ENCODE measurements at regions not wholly inside any gene's neighbourhood (a gene's known extent, or its start where the extent isn't known, plus 50 kb on each side); places are given as distances from the start of the nearest gene placed in this dataset.

GRCh38 chr21:27086186-27086585, 119.3 kb upstream of the ADAMTS5 start:
- Mint-ChIP-seq H3K9me3 (peaks cover 9% of the 10 kb centered on the region), H3K4me3 (no peak overlapping the region), H3K4me1 (no peaks in the 10 kb centered on the region), H3K36me3 (no peaks in the 10 kb centered on the region), H3K27ac (no peak overlapping the region), H3K27me3 (no peaks in the 10 kb centered on the region)
- no peak for DNase-seq (ENCODE audit: low spot score in 2 of 2)
- no peak for ATAC-seq (ENCODE audit: low read depth)

GRCh38 chr21:27085387-27085786, 118.5 kb upstream of the ADAMTS5 start:
- Mint-ChIP-seq H3K27ac (no peak overlapping the region), H3K9me3 (peaks cover 9% of the 10 kb centered on the region), H3K27me3 (no peaks in the 10 kb centered on the region), H3K4me1 (no peaks in the 10 kb centered on the region), H3K36me3 (no peaks in the 10 kb centered on the region), H3K4me3 (no peak overlapping the region)
- DNase-seq (ENCODE audit: low spot score in 2 of 2), result no peak
- no peak for ATAC-seq (ENCODE audit: low read depth)

GRCh38 chr21:27083144-27083543, 116.3 kb upstream of the ADAMTS5 start:
- no peak for ATAC-seq (ENCODE audit: low read depth)
- no peak for DNase-seq (ENCODE audit: low spot score in 2 of 2)
- Mint-ChIP-seq H3K36me3 (no peaks in the 10 kb centered on the region), H3K27ac (no peak overlapping the region), H3K27me3 (no peaks in the 10 kb centered on the region), H3K9me3 (peaks cover 7% of the 10 kb centered on the region), H3K4me3 (no peak overlapping the region), H3K4me1 (no peaks in the 10 kb centered on the region)

GRCh38 chr21:27082431-27083010, 115.6 kb upstream of the ADAMTS5 start:
- H3K9me3 Mint-ChIP-seq, result peaks cover 7% of the 10 kb centered on the region
- no peaks in the 10 kb centered on the region for H3K27me3 Mint-ChIP-seq
- ATAC-seq (ENCODE audit: low read depth) (no peak), DNase-seq (ENCODE audit: low spot score in 2 of 2) (no peak)
- H3K27ac Mint-ChIP-seq, result no peak overlapping the region
- no peaks in the 10 kb centered on the region for H3K36me3 Mint-ChIP-seq
- no peak overlapping the region for H3K4me3 Mint-ChIP-seq
- no peaks in the 10 kb centered on the region for H3K4me1 Mint-ChIP-seq

- ATAC-seq (ENCODE audit: low read depth), result no peak
- Mint-ChIP-seq H3K4me1 (no peaks in the 10 kb centered on the region), H3K36me3 (no peaks in the 10 kb centered on the region), H3K4me3 (no peak overlapping the region), H3K27ac (no peak overlapping the region), H3K9me3 (peaks cover 7% of the 10 kb centered on the region), H3K27me3 (no peaks in the 10 kb centered on the region)
- no peak for DNase-seq (ENCODE audit: low spot score in 2 of 2)
These were observed 112.8 kb upstream of the ADAMTS5 start for GRCh38 chr21:27079636-27080240.

GRCh38 chr21:27078915-27079314, 112.0 kb upstream of the ADAMTS5 start:
- peaks cover 5% of the 10 kb centered on the region for H3K9me3 Mint-ChIP-seq
- H3K27me3 Mint-ChIP-seq, result no peaks in the 10 kb centered on the region
- no peak overlapping the region for H3K4me3 Mint-ChIP-seq
- no peaks in the 10 kb centered on the region for H3K4me1 Mint-ChIP-seq
- no peaks in the 10 kb centered on the region for H3K36me3 Mint-ChIP-seq
- ATAC-seq (ENCODE audit: low read depth), result no peak
- no peak for DNase-seq (ENCODE audit: low spot score in 2 of 2)
- H3K27ac Mint-ChIP-seq, result no peak overlapping the region

GRCh38 chr21:27077501-27077900, 110.6 kb upstream of the ADAMTS5 start:
- Mint-ChIP-seq H3K9me3 (peaks cover 3% of the 10 kb centered on the region), H3K4me3 (no peak overlapping the region), H3K36me3 (no peaks in the 10 kb centered on the region), H3K4me1 (no peaks in the 10 kb centered on the region), H3K27ac (no peak overlapping the region), H3K27me3 (no peaks in the 10 kb centered on the region)
- DNase-seq (ENCODE audit: low spot score in 2 of 2) (no peak), ATAC-seq (ENCODE audit: low read depth) (no peak)

- Mint-ChIP-seq H3K4me1 (no peaks in the 10 kb centered on the region), H3K27me3 (no peaks in the 10 kb centered on the region), H3K36me3 (no peaks in the 10 kb centered on the region), H3K4me3 (no peak overlapping the region), H3K27ac (no peak overlapping the region), H3K9me3 (peaks cover 5% of the 10 kb centered on the region)
- no peak for DNase-seq (ENCODE audit: low spot score in 2 of 2)
- no peak for ATAC-seq (ENCODE audit: low read depth)
These were observed 109.1 kb upstream of the ADAMTS5 start for GRCh38 chr21:27076025-27076424.

GRCh38 chr21:27070861-27071670, 104.2 kb upstream of the ADAMTS5 start:
- Mint-ChIP-seq H3K4me1 (no peaks in the 10 kb centered on the region), H3K9me3 (peaks cover 5% of the 10 kb centered on the region), H3K27me3 (no peaks in the 10 kb centered on the region), H3K27ac (no peak overlapping the region), H3K36me3 (no peaks in the 10 kb centered on the region), H3K4me3 (no peak overlapping the region)
- no peak for ATAC-seq (ENCODE audit: low read depth)
- DNase-seq (ENCODE audit: low spot score in 2 of 2), result no peak

GRCh38 chr21:27068811-27069210, 101.9 kb upstream of the ADAMTS5 start:
- H3K4me1 Mint-ChIP-seq, result no peaks in the 10 kb centered on the region
- H3K27ac Mint-ChIP-seq, result no peak overlapping the region
- H3K27me3 Mint-ChIP-seq, result no peaks in the 10 kb centered on the region
- peaks cover 7% of the 10 kb centered on the region for H3K9me3 Mint-ChIP-seq
- no peak overlapping the region for H3K4me3 Mint-ChIP-seq
- DNase-seq (ENCODE audit: low spot score in 2 of 2) (no peak), ATAC-seq (ENCODE audit: low read depth) (no peak)
- H3K36me3 Mint-ChIP-seq, result no peaks in the 10 kb centered on the region

GRCh38 chr21:27067226-27067625, 100.3 kb upstream of the ADAMTS5 start:
- no peaks in the 10 kb centered on the region for H3K4me1 Mint-ChIP-seq
- peaks cover 13% of the 10 kb centered on the region for H3K9me3 Mint-ChIP-seq
- no peaks in the 10 kb centered on the region for H3K27me3 Mint-ChIP-seq
- no peaks in the 10 kb centered on the region for H3K36me3 Mint-ChIP-seq
- H3K4me3 Mint-ChIP-seq, result no peak overlapping the region
- no peak for DNase-seq (ENCODE audit: low spot score in 2 of 2)
- H3K27ac Mint-ChIP-seq, result no peak overlapping the region
- no peak for ATAC-seq (ENCODE audit: low read depth)

- DNase-seq (ENCODE audit: low spot score in 2 of 2), result no peak
- ATAC-seq (ENCODE audit: low read depth), result no peak
- Mint-ChIP-seq H3K36me3 (no peaks in the 10 kb centered on the region), H3K27me3 (no peaks in the 10 kb centered on the region), H3K27ac (no peak overlapping the region), H3K4me1 (no peaks in the 10 kb centered on the region), H3K9me3 (peaks cover 13% of the 10 kb centered on the region), H3K4me3 (no peak overlapping the region)
These were observed 95.6 kb upstream of the ADAMTS5 start for GRCh38 chr21:27062443-27062842.

- Mint-ChIP-seq H3K9me3 (peaks cover 13% of the 10 kb centered on the region), H3K4me3 (no peak overlapping the region), H3K36me3 (no peaks in the 10 kb centered on the region), H3K4me1 (no peaks in the 10 kb centered on the region), H3K27ac (no peak overlapping the region), H3K27me3 (no peaks in the 10 kb centered on the region)
- DNase-seq (ENCODE audit: low spot score in 2 of 2), result no peak
- no peak for ATAC-seq (ENCODE audit: low read depth)
These were observed 94.9 kb upstream of the ADAMTS5 start for GRCh38 chr21:27061770-27062169.

GRCh38 chr21:27060190-27060589, 93.3 kb upstream of the ADAMTS5 start:
- ATAC-seq (ENCODE audit: low read depth) (no peak), DNase-seq (ENCODE audit: low spot score in 2 of 2) (no peak)
- no peaks in the 10 kb centered on the region for H3K27me3 Mint-ChIP-seq
- H3K9me3 Mint-ChIP-seq, result peaks cover 9% of the 10 kb centered on the region
- H3K27ac Mint-ChIP-seq, result no peak overlapping the region
- H3K4me3 Mint-ChIP-seq, result no peak overlapping the region
- H3K4me1 Mint-ChIP-seq, result no peaks in the 10 kb centered on the region
- H3K36me3 Mint-ChIP-seq, result no peaks in the 10 kb centered on the region
